Stimulated activated CD4-positive, alpha-beta T cell treated with anti-CD3 and anti-CD28 coated beads, Interleukin-4, amount 100 ng/mL, for 1 hour (primary cell): ENCODE measurements at regions not wholly inside any gene's neighbourhood (a gene's known extent, or its start where the extent isn't known, plus 50 kb on each side); places are given as distances from the start of the nearest gene placed in this dataset.
"Not testable (repeated sequence)": the region's sequence is repeated elsewhere in the genome, so short reads cannot be mapped to it uniquely, and the experiment has no call there.

ENCODE experiments used
- DNase-seq: peaks from one replicate; pipeline ENCODE4 v3.0.0-alpha.2; 2020

DNA sequence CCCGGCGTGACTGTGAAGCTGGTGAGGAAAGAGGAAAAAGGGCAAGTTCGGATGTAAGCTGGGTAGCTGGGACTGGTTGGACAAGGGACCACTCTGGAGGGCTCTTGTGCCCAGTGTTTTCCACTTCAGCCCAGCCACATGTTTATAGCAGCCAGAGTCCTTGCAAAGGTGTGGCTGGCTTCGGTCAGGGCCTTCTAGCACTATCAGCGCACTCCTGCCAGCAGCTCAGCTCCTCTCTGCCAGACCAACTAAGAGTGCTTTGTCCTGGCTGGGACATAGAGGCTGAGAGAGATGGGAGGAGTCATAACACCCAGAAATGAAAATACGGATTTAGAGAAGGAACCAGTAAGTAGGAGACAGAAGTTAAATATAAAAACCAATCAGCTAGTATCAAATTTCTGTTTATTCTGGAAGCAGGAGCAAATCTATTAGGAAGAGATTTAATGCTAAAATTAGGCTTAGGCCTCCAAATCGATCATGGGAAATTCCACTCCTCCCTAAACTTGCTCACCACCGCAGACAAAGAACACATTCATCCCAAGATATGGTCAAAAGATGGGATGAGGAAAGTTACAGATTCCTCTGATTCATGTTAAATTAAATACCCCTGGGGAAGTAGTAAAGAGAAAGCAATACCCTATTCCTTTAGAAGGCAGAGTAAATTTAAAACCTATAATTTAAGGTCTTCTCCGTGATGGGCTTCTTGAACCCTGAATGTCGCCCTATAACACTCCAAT is 135.0 kb downstream of the RALA start:
- no peak for DNase-seq

DNA sequence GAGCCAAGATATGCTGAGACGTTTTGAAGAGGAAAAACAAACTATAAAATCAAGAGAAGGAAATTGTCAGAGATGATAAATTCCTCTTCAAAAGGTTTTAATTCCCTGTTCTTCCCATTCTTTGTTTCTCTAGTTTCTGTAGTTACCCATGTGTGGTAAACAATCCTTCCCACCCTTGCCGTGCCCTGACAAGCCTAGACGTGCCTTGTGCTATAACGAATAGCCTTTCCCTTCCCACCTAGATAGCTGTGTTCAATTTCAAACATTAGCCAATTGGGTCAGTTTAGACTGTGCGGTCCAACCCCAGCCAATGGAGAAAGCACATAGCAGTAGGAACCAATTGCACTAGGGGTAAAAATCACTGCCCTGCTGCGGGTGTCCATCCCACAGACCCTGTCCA is 138.1 kb downstream of the RALA start:
- no peak for DNase-seq

DNA sequence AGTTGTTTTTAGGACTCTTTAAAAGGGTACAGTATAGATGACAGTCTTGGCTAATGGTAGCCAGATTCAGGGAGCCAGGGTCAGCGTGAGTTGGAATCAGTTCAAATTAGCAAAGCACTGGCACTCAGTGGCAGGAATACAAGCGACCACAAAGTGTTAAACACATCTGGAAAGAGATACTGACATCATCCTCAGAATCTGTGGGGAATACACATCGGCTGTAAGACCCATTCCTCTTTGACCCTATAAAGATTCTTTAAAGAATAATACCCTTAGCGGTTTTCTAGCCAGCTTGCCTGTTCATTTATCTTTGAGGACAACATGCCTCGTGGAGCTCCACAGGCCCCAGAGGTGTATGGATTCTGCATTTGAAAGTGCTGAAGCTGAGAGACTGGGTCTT is 139.1 kb downstream of the RALA start:
- DNase-seq: not testable (repeated sequence)

DNA sequence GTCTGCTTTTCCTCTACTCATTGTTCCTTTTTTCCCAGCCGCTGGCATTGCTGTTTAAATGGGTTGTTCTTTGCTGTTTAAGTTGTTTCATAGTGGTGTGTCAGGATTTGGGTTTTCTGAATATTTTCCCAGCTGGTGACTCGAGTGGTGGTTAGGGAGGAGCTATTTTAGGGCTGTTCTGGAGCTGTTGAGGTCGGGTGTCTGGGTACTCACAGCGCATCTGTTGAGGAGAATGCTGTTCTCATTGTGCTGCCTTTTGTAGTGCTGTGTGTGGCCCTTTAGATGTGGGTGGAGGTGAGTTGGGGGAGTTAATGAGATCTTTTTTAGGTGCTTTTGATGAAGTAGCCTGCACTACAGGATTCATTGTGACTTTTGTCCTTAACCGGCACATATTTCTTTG is 139.5 kb downstream of the RALA start:
- not testable (repeated sequence) for DNase-seq

DNA sequence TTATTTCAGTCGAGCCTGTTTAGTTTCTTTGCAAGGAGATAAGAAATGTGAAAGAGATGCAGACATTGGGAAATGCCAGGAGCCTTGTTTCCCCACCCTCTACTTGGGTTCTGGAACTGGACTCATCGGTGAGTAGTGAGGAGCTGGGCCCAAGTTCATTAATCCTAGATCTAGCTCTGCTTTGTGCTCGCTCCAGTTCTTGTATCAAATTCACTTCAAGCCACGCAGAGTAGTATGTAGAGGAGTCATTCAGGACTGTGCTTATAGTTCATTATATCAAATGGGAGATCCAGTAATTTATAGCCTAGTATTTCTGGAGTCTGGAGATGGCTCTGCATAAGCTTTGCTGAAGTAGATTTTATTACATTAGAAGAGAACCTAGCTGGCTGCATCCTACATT is 142.5 kb downstream of the RALA start:
- not testable (repeated sequence) for DNase-seq

DNA sequence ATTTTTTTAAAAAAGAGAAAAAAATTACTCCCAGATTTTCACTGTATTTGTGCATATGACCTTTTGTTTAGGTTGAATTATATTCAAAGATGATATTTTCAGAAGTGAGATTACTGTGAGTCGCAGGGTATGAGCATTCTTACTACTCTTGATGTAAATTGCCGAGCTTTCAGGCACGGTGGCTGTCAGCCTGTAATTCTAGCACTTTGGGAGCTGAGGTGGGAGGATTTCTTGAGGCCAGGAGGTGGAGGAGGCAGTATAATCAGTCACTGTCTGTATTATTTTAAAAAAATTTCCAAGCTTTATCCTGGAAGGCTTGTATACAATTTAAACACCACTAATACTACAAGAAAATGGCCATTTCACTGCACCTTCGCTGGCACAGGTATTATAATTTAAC is 145.1 kb downstream of the RALA start:
- not testable (repeated sequence) for DNase-seq

DNA sequence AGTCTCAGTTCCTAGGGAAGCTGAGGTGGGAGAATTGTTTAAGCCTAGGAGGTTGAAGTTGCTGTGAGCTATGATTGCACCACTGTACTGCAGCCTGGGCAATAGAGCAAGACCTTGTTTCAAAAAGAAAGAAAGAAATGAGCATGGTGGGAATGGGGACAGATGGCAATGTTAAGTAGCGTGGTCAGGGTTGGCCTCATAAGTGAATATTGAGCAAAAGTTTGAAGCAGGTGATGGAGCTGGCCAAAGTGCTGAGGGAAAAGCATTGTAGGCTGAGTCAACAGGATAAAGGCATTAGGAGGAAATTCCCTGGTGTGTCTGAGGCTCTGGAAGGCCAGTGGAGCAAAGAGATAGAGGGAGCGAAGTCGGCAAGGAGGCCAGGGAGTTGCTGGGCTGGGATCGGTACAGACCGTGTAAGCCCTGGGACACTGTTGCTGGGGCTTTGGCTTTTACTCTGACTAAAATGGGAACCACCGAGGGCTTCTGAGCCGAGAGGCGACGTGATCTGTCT is 151.0 kb downstream of the RALA start:
- not testable (repeated sequence) for DNase-seq

DNA sequence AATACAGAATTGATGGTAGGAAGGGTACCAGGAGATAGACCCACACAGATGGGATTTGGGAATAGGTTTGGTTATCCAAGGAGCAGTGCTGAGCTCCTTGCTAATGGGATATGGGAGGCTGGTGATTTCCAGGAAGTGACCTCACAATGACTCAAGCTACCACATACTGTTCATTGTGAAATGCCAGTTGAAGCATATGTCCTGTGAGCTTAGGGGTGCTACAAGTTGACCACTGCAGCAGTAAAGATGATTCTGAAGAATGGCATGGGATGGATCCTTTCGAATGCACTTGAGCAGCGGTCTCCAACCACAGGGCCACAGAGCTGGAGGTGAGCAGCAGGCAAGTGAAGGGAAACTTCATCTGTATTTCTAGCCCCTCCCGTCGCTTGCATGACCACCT is 158.2 kb downstream of the RALA start:
- DNase-seq: not testable (repeated sequence)

DNA sequence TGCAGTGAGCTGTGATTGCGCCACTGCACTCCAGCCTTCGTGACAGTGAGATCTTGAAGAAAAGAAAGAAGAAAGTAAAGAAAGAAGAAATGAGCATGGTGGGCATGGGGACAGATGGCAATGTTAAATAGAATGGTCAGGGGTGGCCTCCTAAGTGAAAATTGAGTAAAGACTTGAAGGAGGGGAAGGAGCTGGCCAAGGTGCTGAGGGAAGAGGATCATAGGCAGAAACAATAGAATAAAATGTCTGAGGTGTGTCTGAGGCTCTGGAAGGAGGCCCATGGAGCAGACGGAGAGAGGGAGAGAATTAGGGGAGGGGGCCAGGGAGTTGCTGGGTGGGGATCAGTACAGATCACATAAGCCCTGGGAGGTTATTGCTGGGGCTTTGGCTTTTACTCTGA is 163.1 kb downstream of the RALA start:
- DNase-seq: not testable (repeated sequence)

DNA sequence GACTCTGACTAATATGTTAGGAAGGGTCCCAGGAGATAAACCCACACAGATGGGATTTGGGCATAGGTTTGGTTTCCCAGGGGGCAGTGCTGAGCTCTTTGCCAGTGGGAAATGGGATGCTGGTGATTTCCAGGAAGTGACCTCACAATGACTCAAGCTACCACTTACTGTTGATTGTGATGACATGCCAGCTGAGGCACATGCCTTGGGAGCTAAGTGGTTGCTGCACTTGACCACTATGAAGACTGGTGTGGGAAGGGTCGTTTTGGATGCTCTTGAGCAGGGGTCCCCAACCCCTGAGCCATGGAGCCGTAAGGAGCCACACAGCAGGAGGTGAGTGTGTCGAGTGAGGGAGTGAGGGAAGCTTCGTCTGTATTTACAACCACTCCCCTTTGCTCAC is 159.0 kb upstream of the CDK13 start:
- DNase-seq: not testable (repeated sequence)

DNA sequence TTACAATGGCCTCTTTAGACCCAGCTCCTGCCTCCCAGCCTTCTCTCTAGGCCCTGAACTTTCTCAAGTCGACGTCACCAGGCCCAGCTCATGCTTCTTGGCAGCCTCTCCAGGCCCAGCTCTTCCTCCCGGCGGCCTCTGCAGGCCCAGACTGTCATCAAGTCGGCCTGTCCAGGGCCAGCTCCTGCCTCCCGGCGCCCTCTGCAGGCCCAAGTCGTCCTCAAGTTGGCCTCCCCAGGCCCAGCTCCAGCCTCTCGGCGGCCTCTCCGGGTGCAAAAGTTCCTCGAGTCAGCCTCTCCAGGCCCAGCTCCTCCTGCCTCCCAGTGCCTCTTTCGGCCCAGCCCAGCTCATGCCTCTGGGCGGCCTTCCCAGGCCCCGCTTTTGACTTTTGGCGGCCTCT is 158.1 kb upstream of the CDK13 start:
- not testable (repeated sequence) for DNase-seq

DNA sequence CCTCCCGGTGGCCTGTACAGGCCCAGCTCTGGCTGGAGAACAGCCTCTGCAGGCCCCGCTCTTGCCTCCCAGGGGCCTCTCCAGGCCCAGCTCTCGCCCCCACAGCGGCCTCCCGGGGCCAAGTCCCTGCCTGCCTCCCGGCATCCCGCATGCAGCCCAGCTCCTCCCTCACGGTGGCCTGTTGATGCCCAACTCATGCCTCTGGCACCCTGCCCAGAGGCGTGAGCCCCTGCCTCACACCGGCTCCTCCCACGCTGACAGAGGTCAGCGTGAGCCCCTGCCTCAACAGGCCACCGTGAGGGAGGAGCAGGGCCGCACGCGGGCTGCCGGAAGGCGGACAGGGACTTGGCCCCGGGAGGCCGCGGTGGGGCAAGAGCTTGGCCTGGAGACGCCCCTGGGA is 157.0 kb upstream of the CDK13 start:
- DNase-seq: not testable (repeated sequence)

DNA sequence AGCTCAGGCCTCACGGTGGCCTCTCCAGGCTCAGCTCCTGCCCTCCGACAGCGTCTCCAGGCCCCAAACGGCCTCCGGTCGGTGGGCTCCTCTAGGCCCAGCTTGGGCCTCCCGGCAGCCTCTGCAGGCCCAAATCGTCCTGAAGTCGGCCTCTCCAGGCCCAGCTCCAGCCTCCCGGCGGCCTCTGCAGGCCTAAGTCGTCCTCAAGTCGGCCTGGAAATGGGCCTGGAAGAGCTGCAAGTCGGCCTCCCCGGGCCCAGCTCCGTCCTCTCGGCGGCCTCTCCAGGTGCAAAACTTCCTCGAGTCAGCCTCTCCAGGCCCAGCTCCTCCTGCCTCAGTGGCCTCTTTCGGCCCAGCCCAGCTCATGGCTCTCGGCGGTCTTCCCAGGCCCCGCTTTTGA is 156.2 kb upstream of the CDK13 start:
- not testable (repeated sequence) for DNase-seq

DNA sequence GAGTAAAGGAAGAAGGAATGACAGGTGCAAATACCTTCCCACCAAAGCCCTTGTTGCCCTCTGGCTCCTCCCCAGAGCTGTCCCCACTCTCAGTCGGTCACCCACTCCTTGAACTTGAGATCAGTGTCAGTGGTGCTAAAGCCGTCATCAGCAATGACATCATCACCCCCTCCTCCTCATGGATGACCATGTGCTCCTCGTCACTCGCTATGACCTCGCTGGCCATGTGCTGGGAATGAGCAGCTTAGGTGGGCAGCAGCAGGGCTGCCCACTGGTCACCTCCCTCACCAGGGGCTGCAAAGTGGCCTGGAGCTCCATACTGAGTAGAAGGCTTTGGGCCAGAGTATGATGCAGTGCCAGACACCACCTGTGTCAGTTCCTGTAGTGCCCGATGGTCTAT is 153.1 kb upstream of the CDK13 start:
- DNase-seq: not testable (repeated sequence)

DNA sequence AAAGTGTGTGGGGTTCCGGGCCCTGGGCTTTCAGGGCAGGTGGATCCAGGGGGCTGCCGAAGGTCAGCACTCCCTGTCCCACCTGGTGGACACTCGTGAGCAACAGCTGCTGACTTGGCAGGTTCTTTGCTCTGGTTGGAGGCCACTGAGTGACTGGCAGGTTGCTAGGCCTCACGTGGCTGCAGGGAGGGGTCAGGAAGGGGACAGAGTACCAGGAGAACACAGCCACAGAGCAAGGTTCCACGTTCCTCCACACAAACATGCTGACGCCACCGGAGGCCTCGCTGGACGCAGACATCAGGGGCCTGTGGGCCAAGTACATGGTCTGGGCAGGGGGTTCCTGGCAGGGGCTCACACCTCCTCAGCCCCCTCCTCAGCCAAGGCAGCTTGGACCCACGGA is 152.0 kb upstream of the CDK13 start:
- not testable (repeated sequence) for DNase-seq

DNA sequence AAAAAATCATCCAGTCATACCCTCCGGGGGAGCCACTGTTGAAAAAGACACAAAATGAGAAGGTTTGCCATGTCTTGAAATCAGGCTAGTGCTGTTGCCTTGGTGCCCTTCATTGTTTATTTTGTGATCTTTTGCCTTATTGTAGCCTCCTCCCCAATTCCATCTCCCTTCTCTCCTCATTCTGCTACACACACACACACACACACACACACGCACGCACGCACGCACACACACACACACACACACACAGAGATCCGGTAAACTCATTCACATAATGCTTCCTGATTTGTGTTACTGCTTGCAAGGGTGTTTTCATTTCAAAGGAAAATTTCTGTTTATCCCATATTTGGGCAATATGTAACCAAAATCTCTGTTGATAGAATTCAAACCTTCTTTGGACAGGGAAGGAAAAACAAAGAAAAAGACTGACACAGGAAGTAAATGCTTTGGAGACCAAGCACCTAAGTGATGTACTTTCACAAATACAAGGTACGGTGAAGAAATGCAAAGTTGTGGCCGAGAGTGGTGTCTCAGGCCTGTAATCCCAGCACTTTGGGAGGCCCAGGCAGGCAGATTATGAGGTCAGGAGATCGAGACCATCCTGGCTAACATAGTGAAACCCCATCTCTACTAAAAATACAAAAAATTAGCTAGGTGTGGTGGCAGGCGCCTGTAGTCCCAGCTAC is 141.1 kb upstream of the CDK13 start:
- DNase-seq: no peak

DNA sequence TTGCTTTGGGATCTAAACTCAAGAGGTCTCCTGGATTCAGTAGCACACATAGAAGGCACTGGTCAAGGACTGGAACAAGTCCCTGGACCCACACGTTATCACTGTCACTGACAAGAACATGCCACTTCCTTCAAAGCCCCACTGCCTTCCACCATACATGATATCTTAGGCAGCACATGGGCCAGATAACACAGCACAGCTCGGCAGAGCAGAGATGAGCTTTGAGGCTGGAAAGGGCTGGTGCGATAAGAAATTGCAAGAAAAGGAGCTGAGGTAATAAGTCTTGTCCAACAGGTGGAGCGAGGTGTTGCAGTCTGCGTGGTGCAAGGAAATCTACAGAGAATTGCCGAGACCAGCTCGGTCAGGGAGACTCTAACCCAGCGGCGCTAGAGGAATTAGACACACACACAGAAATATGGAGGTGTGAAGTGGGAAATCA is 139.8 kb upstream of the CDK13 start:
- no peak for DNase-seq

DNA sequence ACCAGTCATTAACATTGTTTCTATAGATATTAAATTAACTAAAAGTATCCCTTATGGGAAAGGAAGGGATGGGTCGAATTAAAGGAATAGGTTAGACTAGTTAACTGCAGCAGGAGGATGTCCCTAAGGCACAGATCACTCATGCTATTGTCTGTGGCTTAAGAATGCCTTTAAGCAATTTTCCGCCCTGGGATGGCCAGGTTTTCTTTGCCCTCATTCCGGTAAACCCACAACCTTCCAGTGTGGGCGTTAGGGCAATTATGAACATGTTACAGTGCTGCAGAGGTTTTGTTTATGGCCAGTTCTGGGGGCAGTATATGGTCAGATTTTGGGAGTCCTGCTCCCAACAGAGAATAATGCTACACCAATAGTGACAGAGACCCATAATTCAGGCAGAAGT is 139.3 kb upstream of the CDK13 start:
- DNase-seq: no peak

DNA sequence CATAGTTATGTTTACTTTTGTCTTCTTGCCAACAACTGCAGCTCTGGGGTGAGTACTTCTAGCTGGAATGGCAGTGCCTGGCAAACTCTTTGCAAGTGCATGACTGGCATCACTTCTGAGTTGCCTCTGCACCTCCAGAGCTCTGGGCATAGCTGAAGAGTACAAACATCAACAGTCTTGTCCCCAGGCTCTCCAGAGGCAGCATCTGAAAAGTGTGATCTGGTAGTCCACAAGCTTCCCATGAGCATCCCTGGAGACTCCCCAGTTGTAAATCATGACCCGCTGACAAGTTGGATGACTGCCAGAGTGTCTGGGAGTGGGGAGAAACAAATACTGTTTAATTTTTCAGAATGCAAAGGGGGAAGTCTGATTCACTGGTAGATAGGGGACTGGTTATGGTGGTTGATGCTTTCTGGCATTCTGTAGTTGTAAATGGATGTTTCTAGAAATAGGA is 138.9 kb upstream of the CDK13 start:
- no peak for DNase-seq

DNA sequence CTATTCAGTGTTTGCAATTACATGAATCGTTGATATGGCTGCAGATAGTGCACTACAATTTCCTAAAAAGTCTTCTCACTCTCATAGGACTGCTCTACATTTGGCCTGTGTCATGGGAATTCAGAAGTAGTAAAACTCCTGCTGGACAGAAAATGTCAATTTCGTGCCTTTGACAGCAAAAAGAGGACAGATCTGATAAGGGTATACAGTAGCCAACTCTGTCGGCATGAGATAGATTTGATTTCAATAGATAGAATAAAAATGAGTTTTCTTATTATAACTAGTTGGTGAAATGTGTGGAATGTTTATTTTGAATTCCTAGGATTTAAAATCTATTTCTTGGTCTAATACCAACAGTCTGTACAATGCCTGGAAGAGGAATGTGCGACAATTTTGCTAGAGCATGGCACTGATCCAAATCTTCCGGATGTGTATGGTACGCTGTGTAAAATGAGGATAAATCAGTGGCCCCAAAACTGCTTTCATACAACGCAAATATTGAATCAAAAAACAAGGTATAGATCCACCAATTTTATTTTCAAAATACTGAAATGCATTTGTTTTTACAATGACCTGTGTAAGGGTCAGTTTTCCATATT is 133.5 kb upstream of the CDK13 start:
- DNase-seq: no peak

DNA sequence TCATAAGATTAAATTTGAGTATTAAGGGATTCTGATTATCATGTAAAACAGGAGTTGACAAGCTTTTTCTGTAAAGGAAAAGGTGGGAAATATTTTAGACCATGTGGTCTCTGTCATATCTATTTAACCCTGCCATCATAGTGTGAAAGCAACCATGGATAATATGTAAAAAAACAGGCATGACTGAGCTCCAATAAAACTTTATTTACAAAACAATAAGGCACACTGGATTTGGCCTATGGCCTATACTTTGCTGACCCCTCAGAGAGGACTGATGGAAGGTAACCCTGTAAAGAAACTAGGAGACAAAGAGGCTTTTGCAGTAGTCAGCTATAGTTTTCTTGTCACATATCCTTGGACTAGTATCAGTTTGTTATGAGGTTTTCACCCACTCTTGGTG is 130.5 kb upstream of the CDK13 start:
- DNase-seq: no peak

DNA sequence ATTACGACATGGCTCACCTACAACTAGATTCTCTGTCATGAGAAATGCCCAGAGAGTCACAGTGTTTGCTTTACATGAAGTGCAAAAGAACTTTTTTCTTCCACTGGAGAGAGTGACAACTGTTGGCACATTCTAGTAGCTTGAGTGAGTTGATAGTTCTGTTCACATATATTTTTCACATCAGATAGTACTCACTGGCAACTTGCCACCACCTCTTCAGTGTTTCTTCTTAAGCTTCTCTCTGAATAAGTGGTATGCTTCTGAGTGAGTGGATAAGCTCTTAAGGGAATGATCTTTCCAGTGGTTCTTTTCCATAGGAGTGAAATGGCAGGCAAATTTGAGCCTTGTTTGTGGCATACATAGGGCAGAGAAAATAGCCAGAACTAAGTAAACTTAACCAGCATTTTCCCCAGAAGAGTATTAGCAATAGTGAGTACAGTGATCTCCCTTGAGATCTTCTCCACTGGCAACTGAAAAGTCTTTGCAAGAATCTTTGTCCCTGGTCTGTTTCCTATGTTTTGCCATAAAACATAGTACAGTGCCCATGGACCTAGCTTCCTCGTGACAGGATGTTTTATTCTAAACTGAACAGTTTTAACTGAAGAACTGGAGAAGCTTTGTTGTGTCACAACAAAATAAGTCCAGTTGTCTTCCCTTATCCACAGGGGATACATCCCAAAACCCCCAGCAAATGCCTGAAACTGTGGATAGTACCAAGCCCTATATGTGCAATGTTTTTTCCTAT is 125.4 kb upstream of the CDK13 start:
- no peak for DNase-seq

DNA sequence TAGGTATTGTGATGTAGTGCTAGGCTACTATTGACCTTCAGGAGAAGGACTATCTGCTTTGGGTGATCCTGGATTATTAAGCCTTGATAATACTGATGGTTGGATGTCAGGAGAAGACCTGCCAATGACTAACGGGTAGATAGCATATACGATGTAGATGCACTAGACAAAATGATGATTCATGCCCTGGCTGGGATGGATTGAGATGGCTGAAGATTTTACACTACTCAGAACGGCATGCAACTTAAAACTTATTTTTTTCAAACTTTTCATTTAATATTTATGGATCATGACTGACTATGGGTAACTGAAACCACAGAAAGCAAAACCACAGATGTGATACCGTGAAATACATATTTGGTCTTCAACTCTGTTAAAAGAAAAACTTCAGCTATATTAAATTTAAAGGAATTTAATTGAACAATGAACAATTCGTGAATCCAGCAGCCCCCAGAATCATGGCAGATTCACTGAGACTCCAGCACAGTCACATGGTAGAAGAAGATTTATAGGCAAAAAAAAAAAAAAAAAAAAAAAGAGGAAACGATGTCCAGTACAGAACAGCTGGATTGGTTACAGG is 124.6 kb upstream of the CDK13 start:
- no peak for DNase-seq
